ENCODE measurements at regions not wholly inside any gene's neighbourhood (a gene's known extent, or its start where the extent isn't known, plus 50 kb on each side); places are given as distances from the start of the nearest gene placed in this dataset.
"Not testable (repeated sequence)": the region's sequence is repeated elsewhere in the genome, so short reads cannot be mapped to it uniquely, and the experiment has no call there.

GRCh38 chr6:110558575-110558974 lies 82.2 kb upstream of the SLC22A16 start:
- DNase-seq: no peak

DNA sequence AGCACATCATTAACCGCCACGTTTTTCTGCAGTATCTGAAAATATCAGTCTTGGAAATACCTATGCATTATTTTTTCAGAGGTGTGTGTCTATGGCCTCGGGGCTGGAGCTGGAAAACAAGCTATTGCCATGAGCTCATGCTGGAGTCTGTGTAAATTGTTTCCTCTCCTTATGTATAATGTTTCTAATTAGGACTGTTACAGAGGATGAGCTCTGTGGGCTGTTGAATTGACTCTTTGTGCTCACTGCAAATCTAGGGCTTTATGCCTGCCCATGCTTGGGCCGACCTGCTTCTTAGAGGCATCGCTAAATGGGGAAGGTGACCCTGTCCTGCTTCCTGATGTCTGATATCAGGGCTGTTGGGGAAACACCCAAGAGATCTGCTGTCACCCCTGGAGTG lies 80.8 kb upstream of the SLC22A16 start:
- no peak for DNase-seq

- no peak for DNase-seq
Observed at GRCh38 chr6:110556317-110557110, 80.1 kb upstream of the SLC22A16 start.

- DNase-seq: no peak
Observed at GRCh38 chr6:110554966-110555460, 78.6 kb upstream of the SLC22A16 start.

GRCh38 chr6:110554441-110554840 lies 78.0 kb upstream of the SLC22A16 start:
- DNase-seq: no peak

- DNase-seq: no peak
Observed at GRCh38 chr6:110552901-110553641, 76.7 kb upstream of the SLC22A16 start.

DNA sequence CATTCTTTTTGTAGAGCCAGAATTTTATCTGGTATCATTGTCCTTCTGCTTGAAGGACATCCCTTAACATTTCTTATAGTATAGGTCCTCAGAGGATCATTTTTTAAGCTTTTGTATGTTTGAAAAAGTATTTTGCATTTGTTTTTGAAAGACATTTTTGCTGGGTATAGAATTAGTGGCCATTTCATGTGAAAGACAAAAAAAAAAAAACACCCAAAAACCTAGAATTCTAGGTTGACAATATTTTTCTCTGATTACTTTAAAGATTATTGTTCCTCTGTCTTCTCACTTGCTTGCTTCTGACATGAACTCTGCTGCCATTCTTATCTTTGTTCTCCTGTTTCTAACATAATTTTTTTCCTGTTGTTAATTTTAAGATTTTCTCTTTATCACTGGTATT lies 75.7 kb upstream of the SLC22A16 start:
- DNase-seq: no peak

DNA sequence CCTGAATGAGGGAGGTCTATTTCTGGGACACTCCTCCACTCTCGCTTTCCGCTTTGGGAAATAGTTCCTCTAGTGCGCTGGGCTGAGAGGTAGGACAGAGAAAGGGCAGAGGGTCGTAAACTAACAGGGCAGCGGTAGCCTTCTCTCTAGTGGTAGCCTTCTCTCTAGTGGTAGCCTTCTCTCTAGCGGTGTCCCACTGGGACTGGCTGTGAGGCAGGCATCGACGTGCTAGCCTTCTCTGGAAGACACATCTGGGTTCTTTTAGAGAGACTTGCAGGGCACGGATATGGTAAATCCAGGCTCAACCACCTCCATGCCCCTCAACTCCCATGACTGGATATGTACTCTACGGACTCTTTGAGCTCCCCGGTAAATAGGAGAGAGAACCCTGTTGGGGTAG lies 74.7 kb upstream of the SLC22A16 start:
- no peak for DNase-seq

- no peak for DNase-seq
Observed at GRCh38 chr6:110550353-110550752, 73.9 kb upstream of the SLC22A16 start.

- DNase-seq: no peak
Observed at GRCh38 chr6:110549277-110549676, 72.9 kb upstream of the SLC22A16 start.

DNA sequence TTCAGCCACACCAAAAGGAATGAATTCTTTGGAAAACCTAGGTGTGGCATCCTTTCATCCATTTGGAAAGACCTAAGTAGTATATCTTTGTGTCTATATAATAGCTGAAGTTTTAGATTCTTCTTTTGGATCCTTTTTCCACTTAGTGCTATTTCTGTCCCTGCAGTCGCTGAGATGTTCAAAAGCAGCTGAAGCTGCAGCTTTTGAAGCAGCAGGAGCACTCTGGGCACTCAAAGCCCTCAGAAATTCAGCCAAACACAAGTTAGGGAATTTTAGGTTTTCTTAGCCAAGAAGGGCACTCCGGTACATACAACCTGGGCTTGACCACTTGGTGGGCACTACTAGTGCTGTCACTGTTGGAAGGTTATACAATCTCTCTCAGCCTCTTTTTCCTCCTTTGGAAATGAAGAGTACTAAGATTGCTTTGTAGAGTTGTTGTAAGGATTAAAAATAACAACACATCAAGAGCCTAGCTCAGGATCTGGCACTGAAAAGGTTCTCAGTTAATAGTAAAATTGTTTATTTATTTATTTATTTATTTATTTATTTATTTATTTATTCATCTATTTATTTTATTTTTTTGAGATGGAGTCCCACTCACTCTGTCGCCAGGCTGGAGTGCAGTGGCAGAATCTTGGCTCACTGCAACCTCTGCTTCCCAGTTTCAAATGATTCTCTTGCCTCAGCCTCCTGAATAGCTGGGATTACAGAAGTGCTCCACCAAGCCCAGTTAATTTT lies 71.9 kb upstream of the SLC22A16 start:
- DNase-seq: no peak

GRCh38 chr6:110547266-110547964 lies 71.0 kb upstream of the SLC22A16 start:
- no peak for DNase-seq

GRCh38 chr6:110545081-110545872 lies 68.9 kb upstream of the SLC22A16 start:
- DNase-seq: no peak

DNA sequence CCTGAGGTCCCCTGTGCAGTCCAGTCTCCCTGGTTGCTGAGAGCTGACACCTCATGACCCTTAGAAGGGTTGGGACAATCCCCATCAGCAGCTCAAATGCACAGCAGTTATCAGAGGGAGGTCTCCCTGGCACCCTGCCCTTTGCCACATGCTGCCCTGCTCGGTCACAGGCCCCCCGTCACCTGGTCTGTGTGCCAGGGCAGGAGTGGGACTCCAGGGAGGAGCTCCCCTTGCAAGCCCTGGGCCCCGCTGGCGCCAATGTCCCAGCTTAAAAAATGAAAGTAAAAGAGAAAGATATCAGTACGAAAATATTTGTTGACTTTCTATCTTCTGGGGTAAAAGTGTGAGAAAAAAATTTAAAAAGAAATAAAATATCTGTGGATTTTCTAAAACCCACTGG lies 68.1 kb upstream of the SLC22A16 start:
- no peak for DNase-seq

DNA sequence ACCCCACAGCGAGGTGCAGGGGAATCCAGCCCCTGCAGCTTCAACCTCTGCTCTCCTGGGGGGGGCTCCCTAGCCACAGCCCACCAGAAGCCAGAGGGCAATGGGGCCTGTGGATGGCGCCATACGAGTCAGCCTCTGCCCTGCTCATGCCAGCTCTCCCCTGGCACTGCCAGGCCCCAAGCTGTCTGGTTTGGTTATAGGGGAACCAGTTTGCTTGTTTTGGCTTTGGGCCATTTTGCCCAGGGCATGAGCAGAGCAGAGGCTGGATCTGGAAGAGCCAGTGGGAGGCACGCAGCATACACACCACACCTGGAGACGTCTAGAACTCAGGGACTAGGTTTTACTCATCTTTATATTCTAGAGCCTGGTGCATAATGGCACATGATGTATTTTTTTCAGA lies 66.7 kb upstream of the SLC22A16 start:
- DNase-seq: no peak

- DNase-seq: no peak
Observed at GRCh38 chr6:110542311-110543024, 66.1 kb upstream of the SLC22A16 start.

GRCh38 chr6:110541701-110542309 lies 65.4 kb upstream of the SLC22A16 start:
- no peak for DNase-seq

DNA sequence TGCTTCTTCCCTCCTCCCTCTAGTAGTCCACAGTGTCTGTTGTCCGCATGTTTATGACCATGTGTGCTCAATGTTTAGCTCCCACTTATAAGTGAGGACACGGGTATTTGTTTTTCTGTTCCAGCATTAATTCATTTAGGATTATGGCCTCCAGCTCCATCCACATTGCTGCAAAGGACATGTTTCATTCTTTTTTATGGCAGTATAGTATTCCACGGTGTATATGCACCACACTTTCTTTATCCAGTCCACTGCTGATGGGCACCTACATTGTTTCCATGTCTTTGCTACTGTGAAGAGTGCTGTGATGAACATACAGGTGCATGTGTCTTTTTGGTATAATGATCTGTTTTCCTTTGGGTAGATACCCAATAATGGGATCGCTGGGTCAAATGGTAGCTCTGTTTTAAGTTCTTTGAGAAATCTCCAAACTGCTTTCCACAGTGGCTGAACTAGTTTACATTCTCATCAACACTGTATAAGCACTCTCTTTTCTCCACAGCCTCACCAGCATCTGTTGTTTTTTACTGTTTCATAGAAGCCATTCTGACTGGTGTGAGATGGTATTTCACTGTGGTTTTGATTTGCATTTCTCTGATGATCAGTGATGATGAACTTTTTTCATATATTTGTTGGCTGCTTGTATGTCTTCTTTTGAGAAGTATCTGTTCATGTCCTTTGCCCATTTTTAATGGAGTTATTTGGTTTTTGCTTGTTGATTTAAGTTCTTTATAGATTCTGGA lies 63.0 kb upstream of the SLC22A16 start:
- DNase-seq: not testable (repeated sequence)

- DNase-seq: no peak
Observed at GRCh38 chr6:110538416-110539160, 62.2 kb upstream of the SLC22A16 start.
